Stimulated activated naive CD8-positive, alpha-beta T cell treated with anti-CD3 and anti-CD28 coated beads, Interleukin-15, Interleukin-2, amounts not matched to agents 100 ng/mL and 50 ng/mL, for 24 hours (primary cell): ENCODE measurements at regions not wholly inside any gene's neighbourhood (a gene's known extent, or its start where the extent isn't known, plus 50 kb on each side); places are given as distances from the start of the nearest gene placed in this dataset.
"Not testable (repeated sequence)": the region's sequence is repeated elsewhere in the genome, so short reads cannot be mapped to it uniquely, and the experiment has no call there.

Source experiments
- H3K27ac Mint-ChIP-seq: one replicate; pipeline ENCODE4 v1.8.0; 2021; ENCODE audit warnings: mild to moderate bottlenecking, mixed read lengths
- H3K27me3 Mint-ChIP-seq: one replicate; pipeline ENCODE4 v1.8.0; 2021; ENCODE audit warnings: mixed read lengths
- H3K36me3 Mint-ChIP-seq: one replicate; pipeline ENCODE4 v1.8.0; 2021; ENCODE audit warnings: low read depth, mixed read lengths
- H3K4me1 Mint-ChIP-seq: one replicate; pipeline ENCODE4 v1.8.0; 2021; ENCODE audit warnings: low read depth, mixed read lengths
- H3K4me3 Mint-ChIP-seq: one replicate; pipeline ENCODE4 v1.8.0; 2021; ENCODE audit warnings: mild to moderate bottlenecking, mixed read lengths
- H3K9me3 Mint-ChIP-seq: one replicate; pipeline ENCODE4 v1.8.0; 2021; ENCODE audit warnings: mixed read lengths

GRCh38 chr7:4606797-4607196, 75.3 kb upstream of the FOXK1 start:
- no peaks in the 10 kb centered on the region for H3K9me3 Mint-ChIP-seq
- no peak overlapping the region for H3K27ac Mint-ChIP-seq
- no peaks in the 10 kb centered on the region for H3K4me1 Mint-ChIP-seq

GRCh38 chr7:4607311-4607729, 74.8 kb upstream of the FOXK1 start:
- Mint-ChIP-seq H3K27ac (no peak overlapping the region), H3K36me3 (no peaks in the 10 kb centered on the region), H3K4me1 (no peaks in the 10 kb centered on the region), H3K4me3 (no peak overlapping the region), H3K27me3 (peaks cover 6% of the 10 kb centered on the region), H3K9me3 (no peaks in the 10 kb centered on the region)

More at GRCh38 chr7:4606797-4607196, 75.3 kb upstream of the FOXK1 start:
- Mint-ChIP-seq H3K4me3 (no peak overlapping the region), H3K27me3 (peaks cover 6% of the 10 kb centered on the region), H3K36me3 (no peaks in the 10 kb centered on the region)

- not testable (repeated sequence) for H3K27me3 Mint-ChIP-seq, H3K4me1 Mint-ChIP-seq, H3K4me3 Mint-ChIP-seq, H3K27ac Mint-ChIP-seq, H3K36me3 Mint-ChIP-seq, H3K9me3 Mint-ChIP-seq
These were observed 72.5 kb upstream of the FOXK1 start for GRCh38 chr7:4609576-4609975.

- Mint-ChIP-seq H3K27ac (no peak overlapping the region), H3K36me3 (no peaks in the 10 kb centered on the region)
These were observed 71.2 kb upstream of the FOXK1 start for GRCh38 chr7:4610768-4611467.

GRCh38 chr7:4612237-4612636, 69.9 kb upstream of the FOXK1 start:
- H3K9me3 Mint-ChIP-seq: no peaks in the 10 kb centered on the region
- no peaks in the 10 kb centered on the region for H3K36me3 Mint-ChIP-seq
- peaks cover 9% of the 10 kb centered on the region for H3K4me1 Mint-ChIP-seq
- H3K27ac Mint-ChIP-seq: no peak overlapping the region
- no peaks in the 10 kb centered on the region for H3K27me3 Mint-ChIP-seq
- H3K4me3 Mint-ChIP-seq: no peak overlapping the region

More at GRCh38 chr7:4610768-4611467, 71.2 kb upstream of the FOXK1 start:
- no peak overlapping the region for H3K4me3 Mint-ChIP-seq
- H3K27me3 Mint-ChIP-seq: peaks cover 6% of the 10 kb centered on the region
- peaks cover 9% of the 10 kb centered on the region for H3K4me1 Mint-ChIP-seq
- no peaks in the 10 kb centered on the region for H3K9me3 Mint-ChIP-seq

GRCh38 chr7:4612939-4613841, 68.9 kb upstream of the FOXK1 start:
- H3K4me3 Mint-ChIP-seq: peak overlapping the region; percentile 64
- no peaks in the 10 kb centered on the region for H3K36me3 Mint-ChIP-seq
- H3K4me1 Mint-ChIP-seq: peaks cover 9% of the 10 kb centered on the region
- H3K27me3 Mint-ChIP-seq: no peaks in the 10 kb centered on the region
- H3K27ac Mint-ChIP-seq: no peak overlapping the region
- H3K9me3 Mint-ChIP-seq: no peaks in the 10 kb centered on the region

- H3K27ac Mint-ChIP-seq: no peak overlapping the region
- H3K27me3 Mint-ChIP-seq: no peaks in the 10 kb centered on the region
- H3K9me3 Mint-ChIP-seq: no peaks in the 10 kb centered on the region
- peaks cover 9% of the 10 kb centered on the region for H3K4me1 Mint-ChIP-seq
- H3K4me3 Mint-ChIP-seq: no peak overlapping the region
- H3K36me3 Mint-ChIP-seq: no peaks in the 10 kb centered on the region
These were observed 68.1 kb upstream of the FOXK1 start for GRCh38 chr7:4613846-4614548.

GRCh38 chr7:4616116-4616515, 66.0 kb upstream of the FOXK1 start:
- Mint-ChIP-seq H3K4me1 (peaks cover 9% of the 10 kb centered on the region), H3K9me3 (no peaks in the 10 kb centered on the region), H3K27me3 (no peaks in the 10 kb centered on the region)

GRCh38 chr7:4621396-4621795, 60.7 kb upstream of the FOXK1 start:
- Mint-ChIP-seq H3K9me3 (no peaks in the 10 kb centered on the region), H3K27me3 (no peaks in the 10 kb centered on the region), H3K36me3 (no peaks in the 10 kb centered on the region), H3K4me1 (no peaks in the 10 kb centered on the region), H3K27ac (no peak overlapping the region), H3K4me3 (no peak overlapping the region)

More at GRCh38 chr7:4616116-4616515, 66.0 kb upstream of the FOXK1 start:
- H3K4me3 Mint-ChIP-seq: no peak overlapping the region
- H3K27ac Mint-ChIP-seq: no peak overlapping the region
- no peaks in the 10 kb centered on the region for H3K36me3 Mint-ChIP-seq

- Mint-ChIP-seq H3K4me3 (no peak overlapping the region), H3K27me3 (no peaks in the 10 kb centered on the region), H3K9me3 (no peaks in the 10 kb centered on the region), H3K27ac (no peak overlapping the region), H3K36me3 (no peaks in the 10 kb centered on the region), H3K4me1 (no peaks in the 10 kb centered on the region)
These were observed 55.7 kb upstream of the FOXK1 start for GRCh38 chr7:4626318-4626845.

GRCh38 chr7:4629287-4629895, 52.7 kb upstream of the FOXK1 start:
- no peak overlapping the region for H3K4me3 Mint-ChIP-seq
- no peaks in the 10 kb centered on the region for H3K4me1 Mint-ChIP-seq
- no peaks in the 10 kb centered on the region for H3K27me3 Mint-ChIP-seq
- no peaks in the 10 kb centered on the region for H3K36me3 Mint-ChIP-seq
- H3K9me3 Mint-ChIP-seq: no peaks in the 10 kb centered on the region
- H3K27ac Mint-ChIP-seq: no peak overlapping the region

GRCh38 chr7:4631380-4632179, 50.5 kb upstream of the FOXK1 start:
- H3K36me3 Mint-ChIP-seq: no peaks in the 10 kb centered on the region
- H3K4me3 Mint-ChIP-seq: no peak overlapping the region
- no peaks in the 10 kb centered on the region for H3K9me3 Mint-ChIP-seq
- no peak overlapping the region for H3K27ac Mint-ChIP-seq
- H3K4me1 Mint-ChIP-seq: no peaks in the 10 kb centered on the region
- H3K27me3 Mint-ChIP-seq: no peaks in the 10 kb centered on the region
